B cell (primary cell): ENCODE measurements at regions not wholly inside any gene's neighbourhood (a gene's known extent, or its start where the extent isn't known, plus 50 kb on each side); places are given as distances from the start of the nearest gene placed in this dataset.
"Not testable (repeated sequence)": the region's sequence is repeated elsewhere in the genome, so short reads cannot be mapped to it uniquely, and the experiment has no call there.

Source experiments
- ATAC-seq: fragments of 200-7000 bp; cut with Tn5 transposase; one replicate; pipeline ENCODE4 v1.10.0; 2021; ENCODE audit warnings: low read depth, mild to moderate bottlenecking, moderate number of reproducible peaks, moderate library complexity
- CTCF ChIA-PET: fragments of 350-600 bp; sonication (Branson Sonifier 250); formaldehyde crosslinking; loops from one replicate; lab custom pipeline; 2021; ENCODE audit warnings: antibody characterized with exemption, inconsistent platforms; lab: Charles Lee
- POLR2A ChIA-PET: fragments of 350-600 bp; sonication (Branson Sonifier 250); formaldehyde crosslinking; loops from one replicate; lab custom pipeline; 2021; ENCODE audit warnings: antibody characterized with exemption; lab: Charles Lee
- DNase-seq: peaks from one replicate; pipeline ENCODE4 v3.0.0; 2013
- H2AFZ ChIP-seq: 2 replicates; pipeline ENCODE4 v1.6.1; 2012; ENCODE audit warnings: mild to moderate bottlenecking, low read depth, low read length; ENCODE audit not compliant: insufficient read depth, poor library complexity, severe bottlenecking
- H3K27ac ChIP-seq, 2 donors: 1 replicate in 1 of 2; 2 replicates in 1 of 2; pipeline ENCODE4 v1.5.1; 2012 to 2013; ENCODE audit warnings: low read length in 2 of 2, mild to moderate bottlenecking in 2 of 2, moderate library complexity in 1 of 2
- H3K27me3 ChIP-seq, 4 experiments: fragments of 200-600 bp in 1 of 4; sonication (generic) in 1 of 4; replicated peaks in 1 of 4; 1 replicate in 2 of 4; 2 replicates in 2 of 4; pipeline versions ENCODE4 v1.6.1 to v1.7.0; 2013 to 2016; ENCODE audit warnings: low read length in 3 of 4, mild to moderate bottlenecking in 2 of 4, mixed read lengths in 1 of 4, moderate library complexity in 1 of 4; ENCODE audit not compliant: insufficient read depth in 4 of 4, control insufficient read depth in 3 of 4; ENCODE audit errors: control extremely low read depth in 1 of 4
- H3K36me3 ChIP-seq, 2 experiments: replicated peaks in 1 of 2; 1 replicate in 1 of 2; 2 replicates in 1 of 2; pipeline versions ENCODE4 v1.6.1 to v1.7.1; 2013; ENCODE audit warnings: low read length in 1 of 2; ENCODE audit not compliant: insufficient read depth in 2 of 2, control insufficient read depth in 1 of 2; ENCODE audit errors: control extremely low read depth in 1 of 2, extremely low read depth in 1 of 2
- H3K4me1 ChIP-seq, 2 donors: fragments of 200-600 bp in 1 of 2; sonication (generic) in 1 of 2; 1 replicate in 1 of 2; 2 replicates in 1 of 2; pipeline versions ENCODE4 v1.5.1 to v1.6.1; 2013 to 2017; ENCODE audit warnings: low read length in 2 of 2; ENCODE audit not compliant: control insufficient read depth in 2 of 2, insufficient read depth in 2 of 2
- H3K4me2 ChIP-seq: replicated peaks from 2 replicates; pipeline ENCODE3; 2012; ENCODE audit warnings: mild to moderate bottlenecking, low read depth, low read length; ENCODE audit not compliant: poor library complexity, severe bottlenecking
- H3K4me3 ChIP-seq, 5 experiments: fragments of 200-600 bp in 1 of 5; sonication (generic) in 1 of 5; 1 replicate in 3 of 5; 2 replicates in 2 of 5; pipeline versions ENCODE4 v1.5.1 to v1.7.0; 2011 to 2016; ENCODE audit warnings: low read length in 4 of 5, mild to moderate bottlenecking in 4 of 5, low read depth in 2 of 5, control low read depth in 1 of 5, moderate library complexity in 1 of 5; ENCODE audit not compliant: insufficient read depth in 1 of 5; ENCODE audit errors: control extremely low read depth in 1 of 5, extremely low read depth in 1 of 5
- H3K79me2 ChIP-seq: fragments of 200-600 bp; sonication (generic); one replicate; pipeline ENCODE4 v1.6.0; 2016; ENCODE audit warnings: low read length; ENCODE audit not compliant: control insufficient read depth, insufficient read depth
- H3K9ac ChIP-seq: fragments of 200-600 bp; sonication (generic); 2 replicates; pipeline ENCODE4 v1.6.1; 2017; ENCODE audit warnings: mild to moderate bottlenecking, low read length, moderate library complexity
- H3K9me3 ChIP-seq, 3 donors: one replicate each; pipeline versions ENCODE4 v1.6.1 to v1.7.1; 2013; ENCODE audit warnings: low read length in 2 of 3; ENCODE audit not compliant: control insufficient read depth in 2 of 3, insufficient read depth in 1 of 3; ENCODE audit errors: control extremely low read depth in 1 of 3
- H4K20me1 ChIP-seq: 2 replicates; pipeline ENCODE4 v1.6.0; 2012; ENCODE audit warnings: mild to moderate bottlenecking, low read length; ENCODE audit not compliant: insufficient read depth, control insufficient read depth, poor library complexity, severe bottlenecking
- H3K27ac Mint-ChIP-seq: one replicate; pipeline ENCODE4 v1.8.0; 2021; ENCODE audit warnings: mixed read lengths
- H3K27me3 Mint-ChIP-seq: one replicate; pipeline ENCODE4 v1.8.0; 2021; ENCODE audit warnings: mixed read lengths
- H3K4me1 Mint-ChIP-seq: one replicate; pipeline ENCODE4 v1.8.0; 2021; ENCODE audit warnings: mixed read lengths
- H3K4me3 Mint-ChIP-seq: one replicate; pipeline ENCODE4 v1.8.0; 2021; ENCODE audit warnings: mixed read lengths
- H3K9me3 Mint-ChIP-seq: one replicate; pipeline ENCODE4 v1.8.0; 2022; ENCODE audit warnings: mixed read lengths; ENCODE audit not compliant: insufficient read depth
- EZH2 ChIP-seq: IDR thresholded peaks from 2 replicates; pipeline ENCODE4 v1.6.1; 2012; ENCODE audit warnings: borderline replicate concordance, low read depth, mild to moderate bottlenecking, moderate library complexity, low read length; ENCODE audit not compliant: insufficient read depth, poor library complexity, severe bottlenecking
- WGBS: methylation state at CpG from one replicate; pipeline ENCODE4 v1.1.5; 2013; ENCODE audit warnings: missing lambda C conversion rate; ENCODE audit not compliant: insufficient coverage; 5-methylcytosine and 5-hydroxymethylcytosine counted together
- intact Hi-C: fragments of 100-400 bp; cut with micrococcal nuclease; formaldehyde crosslinking; loops from one replicate; pipeline ENCODE4 v1.10.0; 2022
- TF ChIP-seq, protein P1 (sequence below): fragments of 200-600 bp; IDR thresholded peaks from one replicate; pipeline ENCODE4 v1.8.0; 2022; ENCODE audit warnings: antibody characterized with exemption, mild to moderate bottlenecking

DNA sequence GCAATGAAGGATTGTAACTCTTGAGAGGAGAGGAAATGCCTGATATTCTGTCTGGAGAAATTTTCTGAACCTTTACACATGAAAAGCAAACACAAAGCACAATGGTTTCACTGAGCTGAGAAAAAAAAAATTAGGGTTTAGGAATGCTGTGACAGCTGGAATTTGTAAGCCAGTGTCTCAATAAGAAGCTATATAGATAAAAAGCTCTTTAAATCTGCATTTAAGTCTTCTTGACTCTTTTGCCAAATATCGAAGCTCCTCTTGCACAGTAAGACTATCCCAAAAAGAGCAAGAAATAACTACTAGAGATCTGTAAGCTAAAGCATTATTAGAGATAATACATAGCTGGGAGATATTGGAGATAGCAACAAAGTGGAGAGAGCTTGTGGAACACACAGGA is 1334.0 kb upstream of the CITED2 start:
- Histone ChIP-seq H3K4me3 (no peak overlapping the region), H3K27ac (no peak overlapping the region), H3K9me3 (no peaks in the 10 kb centered on the region), H3K9ac (no peak overlapping the region), H4K20me1 (no peaks in the 10 kb centered on the region), H3K36me3 (no peaks in the 10 kb centered on the region), H3K4me1 (peaks cover 0 to 10% of the 10 kb centered on the region in 2 donors), H3K27me3 (no peaks in the 10 kb centered on the region), H3K4me2 (no peak overlapping the region), H3K79me2 (no peaks in the 10 kb centered on the region), H2AFZ (no peak overlapping the region)
- TF ChIP-seq, protein P1, sequence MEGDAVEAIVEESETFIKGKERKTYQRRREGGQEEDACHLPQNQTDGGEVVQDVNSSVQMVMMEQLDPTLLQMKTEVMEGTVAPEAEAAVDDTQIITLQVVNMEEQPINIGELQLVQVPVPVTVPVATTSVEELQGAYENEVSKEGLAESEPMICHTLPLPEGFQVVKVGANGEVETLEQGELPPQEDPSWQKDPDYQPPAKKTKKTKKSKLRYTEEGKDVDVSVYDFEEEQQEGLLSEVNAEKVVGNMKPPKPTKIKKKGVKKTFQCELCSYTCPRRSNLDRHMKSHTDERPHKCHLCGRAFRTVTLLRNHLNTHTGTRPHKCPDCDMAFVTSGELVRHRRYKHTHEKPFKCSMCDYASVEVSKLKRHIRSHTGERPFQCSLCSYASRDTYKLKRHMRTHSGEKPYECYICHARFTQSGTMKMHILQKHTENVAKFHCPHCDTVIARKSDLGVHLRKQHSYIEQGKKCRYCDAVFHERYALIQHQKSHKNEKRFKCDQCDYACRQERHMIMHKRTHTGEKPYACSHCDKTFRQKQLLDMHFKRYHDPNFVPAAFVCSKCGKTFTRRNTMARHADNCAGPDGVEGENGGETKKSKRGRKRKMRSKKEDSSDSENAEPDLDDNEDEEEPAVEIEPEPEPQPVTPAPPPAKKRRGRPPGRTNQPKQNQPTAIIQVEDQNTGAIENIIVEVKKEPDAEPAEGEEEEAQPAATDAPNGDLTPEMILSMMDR = no peak
- no peak for TF ChIP-seq EZH2
- ATAC-seq (no peak), DNase-seq (no peak)
- H3K4me1 Mint-ChIP-seq = peaks cover 9% of the 10 kb centered on the region
- intact Hi-C loops = no loop called here
- H3K9me3 Mint-ChIP-seq = no peaks in the 10 kb centered on the region
- H3K4me3 Mint-ChIP-seq = no peak overlapping the region
- ChIA-PET POLR2A (no interaction called here), CTCF (no interaction called here)
- WGBS = no CpG with 5 or more reads among the region's 1 CpG
- no peaks in the 10 kb centered on the region for H3K27me3 Mint-ChIP-seq
- no peak overlapping the region for H3K27ac Mint-ChIP-seq

DNA sequence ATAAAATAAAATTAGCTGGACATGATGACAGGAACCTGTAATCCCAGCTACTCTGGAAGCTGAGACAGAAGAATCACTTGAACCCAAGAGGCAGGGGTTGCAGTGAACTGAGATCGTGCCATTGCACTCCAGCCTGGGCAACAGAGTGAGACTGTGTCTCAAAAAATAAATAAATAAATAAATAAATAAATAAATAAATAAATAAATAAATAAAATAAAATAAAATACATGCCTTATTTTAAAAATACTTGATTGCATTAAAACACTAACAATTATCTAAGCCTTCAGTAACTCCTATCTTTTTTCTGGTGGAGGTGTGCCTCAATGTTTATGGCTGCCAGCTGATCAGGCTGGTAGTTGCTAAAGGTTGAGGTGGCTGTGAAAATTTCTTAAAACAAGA is 1329.6 kb upstream of the CITED2 start:
- H3K4me1 ChIP-seq, H3K9me3 ChIP-seq, H3K27me3 ChIP-seq, H3K4me3 Mint-ChIP-seq, POLR2A ChIA-PET, H3K36me3 ChIP-seq, H3K4me3 ChIP-seq, DNase-seq, H3K27me3 Mint-ChIP-seq, H3K79me2 ChIP-seq, ATAC-seq, H3K4me1 Mint-ChIP-seq, H3K9me3 Mint-ChIP-seq, intact Hi-C loops, H3K27ac Mint-ChIP-seq, H3K9ac ChIP-seq, CTCF ChIA-PET, H3K4me2 ChIP-seq, H4K20me1 ChIP-seq, H3K27ac ChIP-seq, H2AFZ ChIP-seq: not testable (repeated sequence)
- WGBS = no CpG with 5 or more reads among the region's 1 CpG
